ENCODE measurements at regions not wholly inside any gene's neighbourhood (a gene's known extent, or its start where the extent isn't known, plus 50 kb on each side); places are given as distances from the start of the nearest gene placed in this dataset.

DNA sequence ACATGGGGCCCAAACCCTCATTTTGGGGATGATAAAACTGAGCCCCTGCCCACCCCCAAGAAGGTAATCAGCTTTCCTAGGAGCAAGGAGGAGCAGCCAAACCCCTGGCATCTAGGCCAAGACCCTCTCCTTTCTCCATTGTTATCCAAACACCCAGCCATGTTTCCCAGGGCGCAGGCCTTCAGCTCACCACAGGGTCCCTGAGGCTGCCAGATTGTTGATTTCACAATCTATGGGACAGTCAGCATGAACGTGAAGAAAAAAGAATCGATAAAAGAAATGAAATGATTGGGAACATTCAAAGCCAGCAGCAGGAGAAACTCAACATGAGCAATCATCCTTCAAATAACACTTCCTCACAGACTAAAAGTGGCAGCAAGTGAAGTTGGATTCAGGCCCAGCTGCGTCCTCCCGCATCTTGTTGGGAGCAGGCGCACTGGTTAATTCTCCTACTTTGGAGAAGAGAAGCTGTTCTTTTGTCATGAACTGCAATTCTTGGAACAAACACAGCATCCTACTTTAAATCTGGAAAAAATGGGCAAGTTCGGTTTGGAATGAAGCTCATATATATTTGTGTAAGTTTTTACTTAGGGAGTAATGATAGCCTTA is 241.8 kb upstream of the PRDM1 start:
- no peak for DNase-seq

DNA sequence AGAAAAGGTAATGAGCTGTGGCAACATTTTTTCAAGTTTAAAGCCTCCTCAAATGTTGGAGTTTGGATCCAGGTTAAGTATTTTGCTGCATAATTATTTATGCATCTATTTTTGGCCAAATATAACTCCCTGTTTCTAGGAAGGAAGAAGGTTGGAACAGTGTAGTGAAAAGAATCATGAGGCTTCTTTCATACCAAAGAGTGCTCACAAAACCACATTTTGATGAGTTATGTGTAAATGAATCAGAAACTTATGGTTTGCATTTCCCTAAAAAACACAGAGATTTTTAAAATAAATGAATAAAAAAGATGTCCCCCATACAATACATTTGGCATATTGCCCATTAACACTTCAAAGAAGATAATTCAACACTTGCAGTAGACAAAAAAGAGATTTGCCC is 246.9 kb upstream of the PRDM1 start:
- DNase-seq = no peak

DNA sequence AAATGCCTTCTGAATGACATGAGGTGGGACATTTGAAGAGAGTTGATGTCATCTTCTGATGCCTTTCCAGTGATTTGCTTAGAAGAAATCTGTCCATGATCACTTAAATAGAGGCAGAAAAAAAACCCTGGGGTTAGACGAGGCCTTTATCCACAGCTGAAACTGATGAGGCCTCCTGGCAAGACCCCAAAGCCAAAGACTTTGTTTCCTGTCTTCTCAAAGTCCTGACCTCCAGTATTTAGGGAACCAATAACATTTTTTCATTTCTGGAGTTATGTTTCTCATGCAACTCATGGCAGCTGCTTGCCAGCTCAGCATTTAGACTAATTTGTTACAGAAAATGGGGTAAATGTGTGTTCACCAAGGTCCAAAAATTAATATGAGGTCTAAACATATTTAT is 248.0 kb upstream of the PRDM1 start:
- DNase-seq = no peak

DNA sequence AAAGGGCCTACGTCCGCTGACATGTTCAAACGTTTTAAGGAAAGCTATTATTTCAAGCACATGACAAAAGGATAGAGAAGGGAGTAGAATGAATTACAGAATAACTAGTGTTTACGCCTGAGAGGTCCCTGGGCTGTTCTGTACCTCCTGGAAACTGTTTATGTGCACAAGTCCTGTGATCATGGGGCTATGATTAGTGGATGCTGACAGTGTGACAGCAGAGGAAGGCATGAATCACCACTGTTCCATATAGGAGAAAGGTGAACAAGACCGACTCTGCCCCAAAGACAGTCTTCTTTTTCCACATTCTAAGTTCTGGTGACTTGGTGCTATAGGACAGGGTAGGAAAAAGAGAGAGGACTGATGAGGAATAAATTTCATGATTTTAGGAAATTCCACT is 249.2 kb upstream of the PRDM1 start:
- DNase-seq = no peak

DNA sequence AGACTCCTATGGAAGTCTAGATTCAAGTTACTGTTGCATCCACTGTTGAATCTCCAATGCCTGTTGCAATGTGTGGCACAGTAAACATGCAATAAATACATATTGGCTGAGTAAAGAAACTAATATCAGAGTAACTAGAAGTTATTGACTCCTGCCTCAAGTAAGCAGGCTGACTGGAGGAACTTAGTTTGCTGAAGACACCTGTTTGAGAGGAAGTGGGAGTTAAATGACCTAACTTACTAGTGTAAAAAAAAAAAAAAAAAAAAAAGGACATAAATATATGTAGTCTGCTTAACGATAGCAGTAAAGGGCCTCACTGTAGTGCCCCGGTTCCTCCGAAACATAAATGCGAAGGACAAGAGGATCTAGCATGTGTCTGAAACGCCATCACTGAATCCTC is 249.8 kb upstream of the PRDM1 start:
- DNase-seq = no peak

DNA sequence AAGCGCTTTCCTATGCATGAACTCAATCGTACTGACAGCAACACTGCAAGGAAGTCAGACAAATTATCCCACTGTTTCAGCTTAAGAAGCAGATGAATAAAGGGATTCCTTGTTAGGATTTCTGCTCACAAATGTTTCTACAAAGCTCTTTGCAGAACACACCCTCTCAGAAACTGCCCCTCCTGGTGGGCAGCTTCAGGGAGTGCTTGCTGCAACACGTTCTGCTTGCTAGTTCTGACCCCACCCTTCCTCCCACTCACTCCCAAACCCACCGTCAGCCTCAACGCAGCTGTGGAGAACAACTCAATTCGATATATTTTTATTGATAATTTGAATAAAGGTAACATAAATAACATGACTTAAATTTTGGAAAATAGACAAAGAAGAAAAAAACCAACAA is 250.8 kb upstream of the PRDM1 start:
- no peak for DNase-seq

DNA sequence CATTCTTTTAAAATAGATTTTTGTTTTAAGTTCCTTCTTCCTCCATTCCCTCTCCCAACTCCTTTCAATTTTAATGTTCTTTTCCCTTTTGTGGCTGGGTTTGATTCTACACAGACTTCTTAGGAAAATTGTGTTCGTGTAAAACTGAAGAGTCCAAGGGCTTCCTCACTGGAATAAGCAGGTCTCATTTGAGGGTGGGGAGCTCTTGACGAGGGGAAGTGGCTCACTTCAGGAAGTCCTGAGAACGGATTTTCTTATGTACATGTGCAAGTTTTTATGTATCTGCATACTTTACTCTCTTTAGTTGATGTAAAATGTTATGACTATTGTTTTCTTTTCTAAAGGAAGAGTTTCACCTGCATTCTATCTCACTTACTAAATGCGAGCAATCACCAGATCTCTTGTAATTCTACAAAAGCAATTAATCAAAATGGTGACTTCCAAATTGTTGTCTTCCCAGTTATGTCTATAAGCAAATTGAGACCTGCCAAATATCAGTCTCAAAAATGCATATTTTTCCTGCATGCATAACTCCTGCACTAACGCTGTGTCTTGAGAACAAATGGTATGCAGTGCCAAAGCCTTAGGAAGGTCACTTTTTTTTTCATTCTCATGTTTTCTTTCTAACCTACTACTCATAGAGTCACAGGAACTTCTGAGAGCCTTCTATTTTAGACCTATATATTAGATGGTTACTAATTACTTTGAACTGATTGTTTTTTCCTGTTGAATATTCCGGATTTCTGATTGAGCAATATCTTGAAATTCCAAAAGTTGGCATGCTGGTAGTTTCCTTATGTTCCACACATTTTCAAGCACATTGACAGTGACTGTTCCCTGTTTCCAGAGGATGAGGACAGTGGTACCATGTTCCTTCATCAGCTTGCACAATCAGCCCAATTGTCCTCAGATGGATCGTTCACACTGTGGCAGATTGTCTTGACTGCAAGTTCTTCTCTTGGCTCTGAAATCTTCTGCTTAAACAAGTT is 251.9 kb upstream of the PRDM1 start:
- DNase-seq = no peak

DNA sequence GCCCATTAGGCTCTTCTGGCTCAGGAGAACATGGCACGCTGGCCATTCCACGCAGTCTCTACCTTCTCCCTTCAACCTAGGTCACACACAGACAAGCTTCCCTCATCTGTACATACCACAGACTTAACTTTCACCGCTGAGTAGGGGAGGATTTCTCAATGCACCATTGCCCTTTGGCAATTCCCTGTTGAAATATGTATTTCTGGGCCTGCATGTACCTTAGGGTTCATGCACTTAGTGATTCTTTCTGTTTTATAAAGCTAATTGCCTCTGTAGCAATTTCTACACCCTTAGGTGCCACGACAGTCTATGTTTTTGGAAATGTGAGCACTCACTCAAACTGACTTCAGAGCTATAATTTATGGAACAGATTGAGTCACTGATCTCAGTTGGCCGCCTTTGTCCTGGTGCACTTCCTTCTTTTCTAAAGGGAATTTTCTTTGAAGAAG is 253.8 kb upstream of the PRDM1 start:
- DNase-seq = no peak

DNA sequence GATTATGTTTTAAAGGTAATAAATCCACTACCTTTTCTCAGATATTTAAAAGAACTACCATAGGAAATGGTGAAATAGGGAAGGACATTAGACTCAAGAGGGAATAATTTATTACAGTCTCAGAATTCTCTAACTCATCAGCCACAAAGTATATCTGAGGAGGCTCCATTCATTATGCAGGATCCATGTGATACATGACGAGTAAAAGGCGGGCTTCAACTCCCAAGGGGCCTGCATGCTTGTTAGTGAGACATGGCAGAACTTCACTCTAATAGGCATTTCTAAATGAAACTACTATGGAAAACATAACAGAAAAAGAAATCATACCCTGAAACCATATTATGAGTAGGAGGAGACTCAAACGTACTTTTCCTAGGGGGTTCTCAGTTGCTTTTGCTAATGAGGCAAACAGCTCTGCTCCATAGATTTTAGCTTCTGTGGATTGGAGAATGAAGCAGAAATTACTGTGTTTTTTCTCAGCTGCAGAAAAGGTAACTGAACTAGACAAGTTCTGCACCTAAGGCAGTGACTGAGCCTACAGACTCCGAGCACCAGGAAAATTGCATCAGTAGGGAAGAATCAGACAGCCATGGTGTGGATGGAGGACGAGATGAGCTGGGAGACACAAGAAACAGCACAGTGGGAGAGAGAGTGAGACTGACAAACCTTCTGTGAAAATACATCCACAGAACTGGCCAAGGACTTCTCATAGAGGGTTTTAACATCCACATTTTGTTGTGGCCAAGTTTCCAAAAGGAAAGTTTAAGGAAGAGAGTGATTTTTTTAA is 254.6 kb upstream of the PRDM1 start:
- no peak for DNase-seq

DNA sequence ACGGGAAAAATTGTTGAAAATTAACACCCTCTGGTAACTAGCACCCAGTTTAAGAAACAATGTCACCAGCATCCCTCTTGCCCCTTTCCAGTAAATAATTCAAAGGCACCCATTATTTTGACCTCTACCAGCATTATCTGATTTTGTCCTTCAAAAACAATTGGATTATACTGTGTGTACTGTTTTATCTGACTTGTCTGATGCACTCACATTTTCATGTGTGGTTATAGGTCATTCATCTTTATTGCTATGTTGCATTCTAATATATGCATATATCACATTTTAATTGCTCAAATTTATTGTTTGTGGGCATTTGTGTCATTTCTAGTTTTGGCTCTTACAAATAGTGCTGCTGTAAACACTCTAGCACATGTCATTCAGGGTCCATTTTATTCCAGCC is 260.9 kb upstream of the PRDM1 start:
- DNase-seq = no peak

DNA sequence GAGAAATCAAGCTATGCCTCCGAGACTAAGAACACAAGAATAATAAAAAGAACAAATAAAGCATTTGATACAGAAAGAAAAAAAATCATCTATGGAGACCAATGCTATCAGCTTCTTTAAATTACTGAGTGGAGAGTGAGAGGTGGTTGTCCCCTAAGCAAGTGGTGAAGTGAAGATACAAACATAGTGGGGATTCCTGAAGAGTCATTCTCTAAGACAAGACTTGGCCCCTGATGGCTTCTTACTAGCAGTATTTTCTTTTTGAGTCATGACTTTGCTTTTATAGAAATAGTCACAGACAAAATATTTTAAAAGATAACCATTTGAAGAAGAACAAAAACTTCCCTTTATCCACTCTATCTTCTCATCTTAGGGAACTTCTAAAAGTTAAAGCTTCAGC is 261.4 kb upstream of the PRDM1 start:
- DNase-seq = no peak

DNA sequence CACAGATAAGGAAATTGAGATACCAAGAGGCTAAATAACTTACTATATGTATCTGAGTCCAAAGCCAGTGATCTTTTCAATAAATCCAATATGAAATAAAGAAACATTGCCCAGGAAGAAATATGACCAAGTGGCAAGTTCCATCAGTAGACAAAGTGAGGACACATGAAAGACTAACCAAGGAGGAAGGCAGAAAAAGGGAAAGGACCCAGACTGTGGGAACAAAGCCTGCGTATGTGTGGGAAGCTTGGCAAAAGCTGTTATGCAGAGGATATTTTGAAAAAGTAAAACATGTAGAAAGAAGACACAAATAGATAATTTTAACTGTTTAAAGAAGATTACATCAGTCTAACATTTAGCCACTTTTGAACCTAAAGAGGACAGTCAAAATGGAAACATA is 264.4 kb upstream of the PRDM1 start:
- no peak for DNase-seq

DNA sequence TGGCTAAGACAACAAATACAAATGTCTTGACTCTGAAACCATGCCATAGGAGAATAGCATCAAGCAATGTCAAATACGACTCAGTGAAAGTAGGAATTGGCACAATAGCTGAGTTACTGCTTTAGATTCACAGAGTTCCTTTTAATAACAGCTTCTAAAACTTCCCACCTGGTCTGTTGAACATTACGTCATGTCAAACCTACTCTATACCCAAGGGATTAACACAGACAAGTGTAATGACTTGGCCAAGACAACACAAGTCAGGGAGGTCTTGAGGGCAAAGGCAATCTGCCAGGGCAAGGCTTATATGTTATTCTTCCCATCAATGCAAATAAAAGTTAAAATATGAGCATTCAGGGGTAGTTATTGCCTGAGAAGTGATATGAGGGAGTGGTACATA is 265.1 kb upstream of the PRDM1 start:
- no peak for DNase-seq

DNA sequence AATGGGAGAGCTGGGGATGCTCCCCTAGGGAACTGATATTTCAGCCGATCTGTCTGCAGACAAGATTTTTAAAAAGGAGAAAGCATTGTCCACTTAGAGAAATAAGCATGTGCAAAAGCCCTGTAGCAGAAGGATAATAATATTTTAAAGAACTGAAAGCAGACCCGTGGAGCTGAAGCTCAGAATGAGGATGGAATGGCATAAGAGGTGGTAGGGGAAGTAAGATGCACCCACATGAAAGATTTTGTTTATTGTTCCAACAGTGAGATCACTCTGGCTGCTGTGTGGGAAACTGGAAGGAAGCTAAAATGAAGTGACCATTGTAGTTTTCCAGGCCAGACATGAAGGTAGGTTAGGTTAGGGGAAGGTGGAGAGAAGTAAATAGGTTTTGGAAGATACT is 266.4 kb upstream of the PRDM1 start:
- DNase-seq = no peak

DNA sequence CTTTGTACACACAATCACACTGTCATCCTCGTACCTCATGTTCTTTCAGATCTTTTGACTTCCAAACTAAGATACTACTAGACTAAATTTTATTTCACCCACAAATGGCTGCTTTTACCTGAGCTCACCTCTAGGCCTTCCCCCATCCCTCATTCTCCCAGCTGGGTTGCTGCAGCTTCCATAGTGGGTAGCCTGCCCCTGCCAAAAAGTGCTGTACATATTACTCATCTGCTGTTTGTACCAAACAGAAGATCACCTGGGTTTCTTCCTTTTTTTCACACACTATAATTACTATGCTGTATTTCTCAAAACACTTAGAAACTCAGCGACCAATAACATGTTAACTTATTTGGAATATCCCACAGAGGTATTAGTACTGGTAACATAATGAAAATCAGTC is 267.6 kb upstream of the PRDM1 start:
- no peak for DNase-seq

DNA sequence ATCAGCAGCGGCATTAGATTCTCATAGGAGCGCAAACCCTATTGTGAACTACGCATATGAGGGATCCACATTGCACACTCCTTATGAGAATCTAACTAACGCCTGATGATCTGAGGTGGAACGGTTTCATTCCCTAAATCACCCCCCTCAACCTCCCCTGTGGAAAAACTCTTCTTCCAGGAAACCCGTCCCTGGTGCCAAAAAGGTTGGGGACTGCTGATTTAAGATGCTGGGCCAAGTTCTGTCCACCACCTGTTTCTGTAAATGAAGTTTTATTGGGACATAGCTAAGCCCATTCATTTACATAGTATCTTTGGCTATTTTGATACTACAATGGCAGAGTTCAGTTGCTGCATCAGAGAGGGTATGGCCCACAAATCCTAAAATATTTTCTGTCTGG is 268.2 kb upstream of the PRDM1 start:
- DNase-seq = no peak

DNA sequence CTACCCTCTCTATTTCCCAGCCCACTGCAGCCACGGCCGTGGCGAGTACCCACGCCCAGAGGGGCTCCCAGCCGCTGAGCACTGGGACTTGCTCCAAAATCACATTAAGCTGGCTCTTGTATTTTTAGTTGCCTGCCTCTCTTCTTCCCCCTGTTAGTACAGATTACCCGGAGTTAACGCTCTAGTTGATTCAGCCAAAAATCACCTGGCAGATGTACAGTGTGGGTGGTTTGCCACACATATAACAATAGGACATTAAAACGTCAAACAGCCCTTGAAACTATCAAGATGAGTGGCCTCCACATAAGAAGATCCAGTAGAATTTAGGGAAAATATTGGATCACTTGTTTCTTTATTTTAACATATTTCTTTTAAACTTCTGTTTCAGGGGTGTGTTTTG is 268.8 kb upstream of the PRDM1 start:
- no peak for DNase-seq

DNA sequence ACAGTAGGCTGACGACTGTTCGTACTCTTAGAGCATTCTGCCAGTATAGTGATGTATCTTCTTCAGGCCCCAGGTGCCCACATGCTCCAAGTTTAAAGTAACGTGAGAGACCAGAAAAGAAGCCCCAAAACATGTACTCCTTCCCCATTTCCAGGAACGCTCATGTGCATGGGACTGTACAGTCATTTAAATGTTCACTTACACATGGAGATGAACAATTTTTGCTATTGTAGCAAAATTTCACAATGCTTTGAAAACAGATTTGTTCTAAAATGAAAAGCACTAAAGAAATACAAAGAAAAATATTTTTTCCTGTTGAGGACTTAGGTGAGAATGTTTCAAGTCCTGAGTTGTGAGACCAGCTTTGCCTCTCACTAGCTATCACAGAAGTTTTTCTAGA is 269.3 kb upstream of the PRDM1 start:
- DNase-seq = no peak

DNA sequence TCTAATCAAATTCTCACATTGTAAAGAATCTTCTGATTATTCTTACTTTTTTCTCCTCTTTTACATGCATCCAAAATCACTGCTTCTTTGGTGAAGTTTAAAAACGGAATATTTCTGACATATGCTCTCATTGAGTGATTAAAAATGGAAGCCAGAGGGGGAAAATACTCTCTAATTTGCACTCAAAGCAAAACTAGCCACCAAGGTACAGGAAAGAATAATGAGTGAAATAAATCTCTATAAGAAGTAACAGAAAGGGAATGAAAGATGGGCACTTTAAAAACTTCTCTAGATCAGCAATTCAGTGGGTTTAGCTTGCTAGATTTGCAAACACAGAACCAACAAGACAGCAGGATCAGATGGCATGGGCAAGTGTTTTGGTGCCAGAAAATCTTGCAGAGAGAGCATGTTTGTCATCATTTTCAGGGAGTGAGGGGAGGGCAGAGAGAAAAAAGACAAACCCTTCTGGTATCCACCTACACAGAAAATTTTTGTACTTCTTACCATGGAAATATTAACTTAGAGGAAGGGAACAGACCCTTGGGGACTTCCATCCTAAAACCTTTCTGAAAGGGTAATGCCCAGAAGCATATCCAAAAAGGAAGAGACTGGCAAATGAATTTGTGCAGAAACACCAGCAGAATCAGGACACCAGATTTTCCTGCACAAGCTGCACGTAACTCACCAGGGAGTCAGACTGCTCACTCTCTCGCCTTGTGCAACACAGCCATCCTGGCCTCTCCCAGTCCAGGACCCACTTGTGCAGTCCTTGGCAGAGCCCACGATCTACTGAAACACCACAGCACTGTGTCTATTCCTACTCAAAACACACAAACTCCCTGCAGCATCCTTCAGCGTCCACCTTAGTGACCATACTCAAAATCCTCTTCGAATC is 270.2 kb upstream of the PRDM1 start:
- no peak for DNase-seq

DNA sequence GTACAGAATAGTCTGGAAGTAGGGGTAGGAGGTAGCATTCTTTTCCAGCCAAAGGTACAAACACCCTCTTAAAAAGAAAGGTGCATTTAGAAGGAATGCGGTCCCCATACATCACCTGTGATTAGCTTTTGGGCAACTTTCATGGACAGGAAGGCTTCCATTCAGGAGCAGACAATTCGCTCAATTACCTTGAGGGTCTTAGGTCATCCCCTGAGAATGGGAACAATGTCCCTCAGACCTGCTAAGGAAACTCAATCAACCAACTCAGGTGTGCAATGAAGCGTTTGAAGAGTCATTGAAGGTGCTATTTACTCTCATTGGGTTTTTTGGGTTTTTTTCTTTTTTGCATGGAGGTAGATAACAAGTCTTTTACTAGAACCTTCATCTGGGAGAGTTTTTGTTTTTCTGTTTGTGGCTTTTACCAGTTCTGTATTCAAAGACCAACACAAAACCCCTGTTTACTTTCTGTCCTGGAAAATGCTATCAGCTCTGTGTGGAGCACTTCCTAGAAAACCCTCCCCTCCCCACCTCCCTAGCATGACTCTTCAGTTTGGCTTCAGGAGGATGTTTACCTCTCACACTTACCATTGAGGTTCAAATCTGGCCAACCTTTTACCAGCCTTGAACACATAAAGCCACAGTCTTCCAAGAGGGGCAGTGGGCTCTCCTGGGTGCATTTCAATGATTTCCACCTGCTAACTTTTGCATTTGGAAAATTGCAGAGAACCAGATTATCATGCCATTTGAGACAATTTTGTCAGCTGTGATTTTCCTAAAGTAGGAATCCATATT is 271.2 kb upstream of the PRDM1 start:
- DNase-seq = no peak

DNA sequence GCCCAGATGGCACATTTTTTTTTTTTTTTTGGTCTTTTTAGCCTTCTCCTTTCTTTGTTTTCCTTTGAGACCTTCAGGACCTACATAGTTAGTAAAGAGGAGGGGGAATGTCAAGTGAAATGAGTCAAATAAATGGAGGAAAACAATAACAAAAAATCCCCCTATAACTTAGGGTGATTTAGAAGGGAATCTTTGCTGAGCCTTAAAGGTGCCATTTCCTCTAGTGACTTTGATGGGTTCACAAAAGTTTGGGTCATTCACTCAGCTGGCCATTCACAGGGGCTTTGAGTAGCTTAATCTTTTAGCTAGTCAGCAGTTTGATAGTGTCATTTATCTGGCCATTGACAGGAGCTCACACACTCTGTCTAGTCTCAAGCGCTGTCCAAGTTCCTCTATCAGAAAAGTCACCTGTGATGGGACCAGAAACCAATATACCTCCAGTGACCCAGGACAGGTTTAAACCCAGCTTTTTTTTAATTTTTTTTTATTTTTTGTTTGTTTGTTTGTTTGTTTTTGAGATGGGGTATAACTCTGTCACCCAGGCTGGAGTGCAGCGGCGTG is 275.1 kb upstream of the PRDM1 start:
- DNase-seq = no peak

Measured in NCI-H1930 (cell line).